ENCODE measurements at regions not wholly inside any gene's neighbourhood (a gene's known extent, or its start where the extent isn't known, plus 50 kb on each side); places are given as distances from the start of the nearest gene placed in this dataset.

DNA sequence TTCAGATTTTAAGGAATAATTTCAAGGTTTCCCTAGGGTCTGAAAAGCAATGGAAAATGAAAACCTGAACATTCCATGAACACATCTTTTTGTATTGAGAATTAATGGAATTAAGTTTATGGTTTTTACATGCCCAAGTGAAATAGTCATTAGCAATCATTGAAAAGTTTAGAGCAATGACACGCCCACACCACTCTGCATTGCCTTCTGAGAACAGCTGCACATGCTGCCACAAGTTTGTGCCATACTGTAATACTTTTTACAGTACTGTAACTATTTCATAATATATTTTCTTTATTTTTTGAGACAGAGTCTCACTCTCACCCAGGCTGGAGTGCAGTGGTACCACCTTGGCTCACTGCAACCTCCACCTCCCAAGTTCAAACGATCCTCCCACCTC, 345.2 kb upstream of the PMFBP1 start:
- DNase-seq (ENCODE audit: extremely low spot score), result no peak
- TF ChIP-seq, protein P1, sequence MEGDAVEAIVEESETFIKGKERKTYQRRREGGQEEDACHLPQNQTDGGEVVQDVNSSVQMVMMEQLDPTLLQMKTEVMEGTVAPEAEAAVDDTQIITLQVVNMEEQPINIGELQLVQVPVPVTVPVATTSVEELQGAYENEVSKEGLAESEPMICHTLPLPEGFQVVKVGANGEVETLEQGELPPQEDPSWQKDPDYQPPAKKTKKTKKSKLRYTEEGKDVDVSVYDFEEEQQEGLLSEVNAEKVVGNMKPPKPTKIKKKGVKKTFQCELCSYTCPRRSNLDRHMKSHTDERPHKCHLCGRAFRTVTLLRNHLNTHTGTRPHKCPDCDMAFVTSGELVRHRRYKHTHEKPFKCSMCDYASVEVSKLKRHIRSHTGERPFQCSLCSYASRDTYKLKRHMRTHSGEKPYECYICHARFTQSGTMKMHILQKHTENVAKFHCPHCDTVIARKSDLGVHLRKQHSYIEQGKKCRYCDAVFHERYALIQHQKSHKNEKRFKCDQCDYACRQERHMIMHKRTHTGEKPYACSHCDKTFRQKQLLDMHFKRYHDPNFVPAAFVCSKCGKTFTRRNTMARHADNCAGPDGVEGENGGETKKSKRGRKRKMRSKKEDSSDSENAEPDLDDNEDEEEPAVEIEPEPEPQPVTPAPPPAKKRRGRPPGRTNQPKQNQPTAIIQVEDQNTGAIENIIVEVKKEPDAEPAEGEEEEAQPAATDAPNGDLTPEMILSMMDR (IDR thresholded peaks at IDR 0.05; ENCODE audit: control extremely low read depth, extremely low read depth, low read depth, missing control alignments), result no peak
- ChIA-PET CTCF (interaction anchor here (1.1 kb wide), 1 partner anchor 315 kb away, joined by 3 read pairs; no protein-coding TSS in a partner anchor), POLR2A (no interaction called here)

DNA sequence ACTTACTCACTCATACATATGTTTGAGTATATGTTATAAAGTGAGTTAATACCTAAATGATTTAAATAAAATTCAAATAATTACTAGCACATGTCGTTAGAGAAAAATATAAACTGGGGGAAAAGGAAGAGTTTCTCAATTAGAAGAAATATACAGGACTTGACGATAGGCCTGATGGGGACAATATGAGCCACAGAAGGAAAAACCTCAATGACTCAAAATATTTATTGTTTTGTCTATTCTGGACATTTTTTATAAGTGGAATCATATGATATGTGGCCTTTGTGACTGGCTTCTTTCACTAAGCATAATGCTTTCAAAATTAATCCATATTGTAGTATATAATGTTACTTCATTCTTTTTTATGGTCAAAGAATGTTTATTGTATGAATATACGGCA, 339.2 kb upstream of the PMFBP1 start:
- POLR2A ChIA-PET, result no interaction called here
- TF ChIP-seq, protein P1 (IDR thresholded peaks at IDR 0.05; ENCODE audit: control extremely low read depth, extremely low read depth, low read depth, missing control alignments), result no peak
- CTCF ChIA-PET, result interaction anchor here (1.1 kb wide), 1 partner anchor 8 kb away, joined by 5 read pairs; no protein-coding TSS in a partner anchor
- no peak for DNase-seq (ENCODE audit: extremely low spot score)

DNA sequence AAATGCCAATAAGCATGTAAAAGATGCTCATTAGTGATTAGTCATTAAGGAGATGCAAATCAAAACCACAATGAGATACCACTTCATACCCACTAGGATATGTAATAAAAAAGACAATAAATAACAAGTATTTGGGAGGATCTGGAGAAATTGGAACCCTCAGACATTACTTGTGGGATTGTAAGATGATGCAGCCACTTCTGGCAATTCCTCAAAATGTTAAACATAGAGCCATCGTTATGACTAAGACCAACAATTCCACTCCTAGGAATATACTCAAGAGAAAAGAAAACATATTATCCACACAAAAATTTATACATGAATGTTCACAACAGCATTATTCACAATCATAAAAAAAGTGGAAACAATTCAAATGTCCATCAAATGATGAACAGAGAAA, 336.2 kb upstream of the PMFBP1 start:
- ChIA-PET POLR2A (no interaction called here), CTCF (no interaction called here)
- TF ChIP-seq, protein P1 (IDR thresholded peaks at IDR 0.05; ENCODE audit: control extremely low read depth, extremely low read depth, low read depth, missing control alignments), result no peak
- no peak for DNase-seq (ENCODE audit: extremely low spot score)

DNA sequence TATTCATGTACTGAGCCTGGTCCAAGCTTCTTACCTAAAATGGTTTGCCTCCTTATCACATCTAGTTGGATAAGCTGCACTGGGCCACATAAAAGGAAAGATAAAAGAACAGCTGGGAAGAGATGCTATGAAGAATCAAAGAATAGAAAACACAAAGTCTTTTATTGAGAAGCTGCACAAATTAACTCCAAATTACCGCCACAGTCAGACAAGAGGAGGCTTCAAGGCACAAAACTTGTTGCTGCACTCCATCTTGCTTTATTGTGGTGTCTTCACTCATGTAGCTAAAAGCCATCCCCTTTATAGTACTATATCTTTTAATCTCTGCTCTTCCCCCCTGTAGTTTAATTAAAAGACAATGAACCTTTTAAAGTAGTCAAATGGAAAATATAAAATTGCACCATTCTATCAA, 330.6 kb upstream of the PMFBP1 start:
- CTCF ChIA-PET, result interaction anchor here (0.7 to 2.6 kb wide), 24 partner anchors 9 to 1376 kb away, joined by 3 to 19 read pairs (median 4); no protein-coding TSS in a partner anchor
- no peak for DNase-seq (ENCODE audit: extremely low spot score)
- TF ChIP-seq, protein P1 (IDR thresholded peaks at IDR 0.05; ENCODE audit: control extremely low read depth, extremely low read depth, low read depth, missing control alignments), result no peak
- POLR2A ChIA-PET, result no interaction called here

DNA sequence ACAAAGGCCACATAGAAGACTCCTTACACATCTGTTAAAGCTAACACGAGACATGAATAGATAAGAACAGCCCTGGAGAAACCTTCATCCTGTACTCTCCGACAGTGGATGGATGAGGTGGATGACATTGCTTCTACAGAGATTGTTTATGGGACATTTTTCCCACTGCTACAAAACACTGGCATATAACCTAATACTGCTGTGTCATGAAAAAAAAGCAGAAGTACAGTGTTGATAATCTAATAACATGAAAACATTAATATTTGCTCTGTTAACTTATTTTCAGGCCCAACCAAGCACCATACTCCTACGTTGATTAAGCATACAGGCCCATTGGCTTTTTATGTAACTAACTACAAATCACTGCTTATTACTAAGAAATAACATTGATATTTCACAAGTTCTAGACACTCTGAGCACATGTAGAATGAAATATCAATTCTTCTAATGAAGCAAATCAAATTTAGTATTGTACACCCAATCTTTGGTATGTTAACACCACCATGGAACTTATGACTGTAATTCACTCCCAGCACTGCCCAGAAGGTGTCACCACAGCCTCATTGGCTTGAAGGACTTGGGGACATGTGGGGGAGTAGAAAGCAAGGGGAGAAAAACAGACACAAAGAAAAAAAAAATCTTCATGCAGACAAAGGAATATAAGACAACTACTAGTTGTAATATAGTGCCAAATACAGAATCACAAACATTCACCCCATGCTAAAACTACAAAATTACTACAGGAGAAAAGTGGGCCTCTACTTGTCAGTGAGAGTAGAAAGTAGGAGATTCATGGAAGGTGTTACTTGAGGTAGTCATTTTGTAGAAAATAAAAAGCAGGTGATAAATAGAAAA, 330.0 kb upstream of the PMFBP1 start:
- ChIA-PET CTCF (interaction anchor here (0.7 to 3.8 kb wide), 22 partner anchors 9 to 1377 kb away, joined by 3 to 19 read pairs (median 4); no protein-coding TSS in a partner anchor), POLR2A (no interaction called here)
- TF ChIP-seq, protein P1 (IDR thresholded peaks at IDR 0.05; ENCODE audit: control extremely low read depth, extremely low read depth, low read depth, missing control alignments), result peak; percentile 90

DNA sequence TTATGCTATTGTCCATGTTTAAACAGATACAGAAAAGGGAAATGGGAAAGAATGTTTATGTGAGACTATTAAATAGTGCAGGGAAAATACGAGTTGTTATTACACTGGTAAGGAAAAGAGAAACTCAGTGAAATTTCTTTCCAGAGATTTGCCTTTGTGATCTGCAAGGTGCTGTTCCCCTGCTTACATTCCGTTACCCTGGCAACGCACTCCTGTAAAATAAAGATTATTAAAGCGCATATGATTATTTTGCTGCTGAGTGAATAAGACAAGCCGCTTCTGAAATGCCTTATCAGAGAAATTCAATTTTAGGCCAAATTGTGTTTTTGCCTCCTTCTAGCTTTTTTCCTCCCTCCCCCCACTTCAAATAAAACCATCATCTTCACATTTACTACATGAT, 328.6 kb upstream of the PMFBP1 start:
- CTCF ChIA-PET, result interaction anchor here (0.8 to 3.8 kb wide), 10 partner anchors 9 to 1378 kb away, joined by 3 to 15 read pairs (median 4); no protein-coding TSS in a partner anchor
- POLR2A ChIA-PET, result no interaction called here
- no peak for DNase-seq (ENCODE audit: extremely low spot score)
- TF ChIP-seq, protein P1 (IDR thresholded peaks at IDR 0.05; ENCODE audit: control extremely low read depth, extremely low read depth, low read depth, missing control alignments), result no peak

More for the DNA sequence above, 330.0 kb upstream of the PMFBP1 start:
- peak; percentile 61 for DNase-seq (ENCODE audit: extremely low spot score)
